GM23248 (cell line): ENCODE measurements at regions not wholly inside any gene's neighbourhood (a gene's known extent, or its start where the extent isn't known, plus 50 kb on each side); places are given as distances from the start of the nearest gene placed in this dataset.
A peak's percentile ranks its signal among the peaks of the same experiment; 100 is the strongest.

ENCODE experiments used
- DNase-seq: peaks from one replicate; pipeline ENCODE4 v3.0.0-alpha.2; 2015
- H2AFZ ChIP-seq: fragments of 200-600 bp; sonication (generic); 2 replicates; pipeline ENCODE4 v1.6.1; 2016; ENCODE audit warnings: antibody characterized with exemption
- H3F3A ChIP-seq: fragments of 200-600 bp; sonication (generic); 2 replicates; pipeline ENCODE4 v1.6.1; 2016; ENCODE audit warnings: mild to moderate bottlenecking, antibody characterized with exemption, mixed run types; ENCODE audit not compliant: insufficient read depth
- H3K27ac ChIP-seq: fragments of 200-600 bp; sonication (generic); 2 replicates; pipeline ENCODE4 v1.5.1; 2016; ENCODE audit warnings: mild to moderate bottlenecking
- H3K27me3 ChIP-seq: fragments of 200-600 bp; sonication (generic); replicated peaks from 2 replicates; pipeline ENCODE4 v1.6.1; 2016; ENCODE audit warnings: mild to moderate bottlenecking; ENCODE audit not compliant: insufficient read depth
- H3K36me3 ChIP-seq: fragments of 200-600 bp; sonication (generic); 2 replicates; pipeline ENCODE4 v1.6.1; 2016; ENCODE audit warnings: low read depth, mild to moderate bottlenecking
- H3K4me1 ChIP-seq: fragments of 200-600 bp; sonication (generic); 2 replicates; pipeline ENCODE4 v1.6.1; 2016; ENCODE audit warnings: mild to moderate bottlenecking; ENCODE audit not compliant: insufficient read depth
- H3K4me2 ChIP-seq: fragments of 200-600 bp; sonication (generic); one replicate; pipeline ENCODE4 v1.6.1; 2016; ENCODE audit warnings: mild to moderate bottlenecking; ENCODE audit not compliant: unreplicated experiment
- H3K4me3 ChIP-seq: fragments of 200-600 bp; sonication (generic); 2 replicates; pipeline ENCODE4 v1.5.1; 2016; ENCODE audit warnings: mild to moderate bottlenecking
- H3K79me2 ChIP-seq: fragments of 200-600 bp; sonication (generic); 2 replicates; pipeline ENCODE4 v1.6.1; 2016; ENCODE audit warnings: mild to moderate bottlenecking; ENCODE audit not compliant: insufficient read depth
- H3K9ac ChIP-seq: fragments of 200-600 bp; sonication (generic); 2 replicates; pipeline ENCODE4 v1.6.1; 2016; ENCODE audit warnings: mild to moderate bottlenecking
- H3K9me2 ChIP-seq: fragments of 200-600 bp; sonication (generic); 2 replicates; pipeline ENCODE4 v1.6.1; 2016; ENCODE audit warnings: mixed run types, mild to moderate bottlenecking, moderate library complexity; ENCODE audit not compliant: insufficient read depth
- H3K9me3 ChIP-seq: fragments of 200-600 bp; sonication (generic); one replicate; pipeline ENCODE4 v1.6.1; 2017; ENCODE audit warnings: low read depth
- H4K20me1 ChIP-seq: fragments of 200-600 bp; sonication (generic); 2 replicates; pipeline ENCODE4 v1.6.0; 2016; ENCODE audit not compliant: insufficient read depth
- EZH2 ChIP-seq: fragments of 200-600 bp; sonication (generic); IDR thresholded peaks from 2 replicates; pipeline ENCODE4 v1.6.1; 2018; ENCODE audit warnings: antibody characterized with exemption, mild to moderate bottlenecking; ENCODE audit not compliant: insufficient read depth, poor library complexity, severe bottlenecking
- EZH2phosphoT487 ChIP-seq: fragments of 200-600 bp; sonication (generic); IDR thresholded peaks from 2 replicates; pipeline ENCODE4 v1.6.1; 2018; ENCODE audit warnings: antibody characterized with exemption, moderate library complexity, mild to moderate bottlenecking, low read depth; ENCODE audit not compliant: insufficient read depth
- WGBS, 2 experiments: methylation state at CpG; one replicate each; pipeline ENCODE4 v1.1.6; 2015 to 2017; ENCODE audit warnings: low lambda C conversion rate in 2 of 2, low coverage in 1 of 2; ENCODE audit errors: missing lambda C conversion rate in 2 of 2; 5-methylcytosine and 5-hydroxymethylcytosine counted together
- in situ Hi-C: fragments of 300-500 bp; cut with MboI; formaldehyde crosslinking; loops from 2 replicates; pipeline ENCODE4 v1.15.0; 2020

DNA sequence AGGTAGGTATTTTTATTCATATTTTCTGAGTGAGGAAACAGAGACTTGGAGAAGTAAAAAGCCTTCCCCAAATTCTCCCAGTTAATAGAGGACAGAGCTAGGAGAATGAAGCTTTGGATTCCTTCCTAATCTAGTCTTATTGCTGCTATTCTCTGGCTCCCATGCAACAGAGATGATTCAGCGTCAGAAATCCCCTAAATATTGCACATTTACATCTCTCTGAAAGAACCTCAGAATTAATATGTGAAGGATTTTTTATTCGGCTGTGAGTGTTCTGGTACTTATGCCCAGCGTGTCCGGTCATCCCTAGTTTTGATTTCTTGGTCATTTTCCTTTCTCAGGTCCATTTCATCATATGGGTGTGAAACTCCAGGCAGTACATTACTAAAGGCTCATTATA is 91.2 kb upstream of the SESTD1 start:
- TF ChIP-seq EZH2 = no peak
- no peak for TF ChIP-seq EZH2phosphoT487
- Histone ChIP-seq H3K4me1 (peaks cover 16% of the 10 kb centered on the region), H3K9ac (no peak overlapping the region), H3K79me2 (no peaks in the 10 kb centered on the region), H2AFZ (no peak overlapping the region), H3K36me3 (no peaks in the 10 kb centered on the region), H3K27me3 (no peaks in the 10 kb centered on the region), H3K27ac (0 out of 2 replicates have a peak overlapping the region, but pooled peaks have one; percentile 2), H3K9me3 (no peaks in the 10 kb centered on the region), H4K20me1 (no peaks in the 10 kb centered on the region), H3K9me2 (no peaks in the 10 kb centered on the region), H3F3A (0 out of 2 replicates have a peak, but pooled peaks cover 4% of the 10 kb centered on the region), H3K4me3 (no peak overlapping the region), H3K4me2 (peak overlapping the region; percentile 19)
- WGBS, 2 experiments = 7 to 13% methylated on average over 4 of the region's 4 CpGs
- in situ Hi-C loops = no loop called here
- peak; percentile 74 for DNase-seq

DNA sequence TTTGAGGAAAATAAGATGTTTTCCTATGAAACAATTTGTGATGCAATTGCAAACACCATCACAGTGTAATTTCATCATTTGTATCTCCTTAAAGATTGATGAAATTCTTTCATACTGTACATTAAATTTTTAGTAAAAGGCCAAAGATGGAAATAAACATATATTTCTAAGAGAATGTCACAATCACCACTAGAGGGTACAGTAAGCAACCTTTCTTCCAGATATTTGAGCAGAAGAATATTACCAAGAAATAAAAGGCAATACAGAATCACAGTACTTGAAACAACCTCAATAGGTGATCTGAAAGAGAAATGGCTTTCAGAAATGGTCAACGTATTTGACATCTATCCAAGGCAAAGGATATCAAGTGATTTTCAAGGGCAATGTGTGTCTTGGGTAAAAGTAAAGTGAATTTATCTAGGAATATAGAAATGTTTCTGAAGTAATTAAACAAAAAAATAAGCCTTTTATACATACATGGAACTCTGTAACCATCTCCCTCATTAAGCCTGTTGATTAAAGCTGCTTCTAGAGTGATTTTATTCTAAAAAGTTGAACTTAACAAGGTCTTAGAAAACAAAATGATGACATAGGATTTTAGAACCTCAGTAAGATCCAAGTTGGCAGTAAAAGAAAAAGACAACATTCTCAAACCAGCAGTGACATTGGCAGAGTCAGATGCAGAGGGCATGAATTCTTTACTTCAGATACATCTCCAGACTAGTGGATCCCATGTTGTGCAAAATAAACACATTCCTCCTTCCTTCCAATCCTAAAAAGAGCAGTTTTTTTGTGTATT is 90.3 kb upstream of the SESTD1 start:
- Histone ChIP-seq H3K9me2 (no peaks in the 10 kb centered on the region), H3K27me3 (no peaks in the 10 kb centered on the region), H3K36me3 (no peaks in the 10 kb centered on the region), H3K4me2 (no peak overlapping the region), H2AFZ (no peak overlapping the region), H3K79me2 (no peaks in the 10 kb centered on the region), H3K9me3 (no peaks in the 10 kb centered on the region), H3K27ac (no peak overlapping the region), H3K4me1 (peaks cover 16% of the 10 kb centered on the region), H3F3A (0 out of 2 replicates have a peak, but pooled peaks cover 4% of the 10 kb centered on the region), H3K4me3 (no peak overlapping the region), H3K9ac (no peak overlapping the region), H4K20me1 (no peaks in the 10 kb centered on the region)
- in situ Hi-C loops = no loop called here
- 38 to 63% methylated on average over 1 of the region's 1 CpG for WGBS, 2 experiments
- DNase-seq = peak; percentile 51
- no peak for TF ChIP-seq EZH2
- TF ChIP-seq EZH2phosphoT487 = no peak

DNA sequence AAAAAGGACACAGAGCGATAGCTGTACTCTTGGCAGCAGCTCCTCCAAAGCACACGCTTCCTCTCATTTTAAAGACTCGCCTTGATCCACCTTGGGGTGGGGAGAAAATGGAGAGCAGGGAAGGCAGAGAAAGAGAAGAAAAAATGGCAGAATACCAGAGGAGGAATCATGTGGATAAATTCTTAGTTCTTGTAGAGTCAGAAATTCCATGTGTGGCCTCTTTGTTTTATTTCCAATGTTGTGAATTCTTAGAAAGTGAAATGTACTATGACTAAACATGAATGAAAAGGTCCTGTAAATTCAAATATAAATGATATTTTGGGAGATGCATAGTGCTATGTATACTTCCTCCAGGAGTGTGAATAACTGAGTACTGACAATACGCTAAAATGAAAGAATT is 89.7 kb upstream of the SESTD1 start:
- no peak for TF ChIP-seq EZH2
- no peak for TF ChIP-seq EZH2phosphoT487

DNA sequence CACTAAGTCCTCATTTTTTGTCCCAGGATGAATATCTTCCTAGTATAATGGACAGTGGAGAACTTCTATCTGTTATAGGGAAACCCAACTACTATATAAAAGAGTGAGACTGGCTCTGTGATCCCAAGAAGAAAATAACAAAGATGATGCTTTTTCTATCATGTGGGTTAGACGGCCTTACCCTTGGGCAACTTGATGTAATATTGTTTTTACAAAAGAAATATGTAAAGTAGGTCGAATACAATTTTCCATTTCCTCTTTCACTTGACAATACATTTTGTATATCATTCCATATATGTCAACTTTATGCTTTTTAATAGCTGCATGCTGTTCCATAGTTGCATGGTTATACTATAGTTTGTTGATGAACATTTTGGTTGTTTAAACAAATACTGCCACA is 87.5 kb upstream of the SESTD1 start:
- no peak for TF ChIP-seq EZH2phosphoT487
- TF ChIP-seq EZH2 = no peak
- no peak for DNase-seq
- Histone ChIP-seq H3F3A (0 out of 2 replicates have a peak, but pooled peaks cover 4% of the 10 kb centered on the region), H3K79me2 (no peaks in the 10 kb centered on the region), H3K9me2 (no peaks in the 10 kb centered on the region), H3K9ac (no peak overlapping the region), H3K4me2 (no peak overlapping the region), H3K9me3 (no peaks in the 10 kb centered on the region), H3K4me1 (peaks cover 16% of the 10 kb centered on the region), H2AFZ (no peak overlapping the region), H3K36me3 (no peaks in the 10 kb centered on the region), H3K27ac (no peak overlapping the region), H3K4me3 (no peak overlapping the region), H3K27me3 (no peaks in the 10 kb centered on the region), H4K20me1 (no peaks in the 10 kb centered on the region)
- 81 to 83% methylated on average over 2 of the region's 2 CpGs for WGBS, 2 experiments
- in situ Hi-C loops = no loop called here

More for the DNA sequence above, 89.7 kb upstream of the SESTD1 start:
- no peaks in the 10 kb centered on the region for H3K9me3 ChIP-seq
- no peak overlapping the region for H3K27ac ChIP-seq
- H3K27me3 ChIP-seq = no peaks in the 10 kb centered on the region
- no peaks in the 10 kb centered on the region for H4K20me1 ChIP-seq
- 95 to 99% methylated on average over 4 of the region's 4 CpGs for WGBS, 2 experiments
- DNase-seq = peak; percentile 56
- no peak overlapping the region for H3K4me2 ChIP-seq
- H3F3A ChIP-seq = 0 out of 2 replicates have a peak, but pooled peaks cover 4% of the 10 kb centered on the region
- peaks cover 16% of the 10 kb centered on the region for H3K4me1 ChIP-seq
- H3K36me3 ChIP-seq = no peaks in the 10 kb centered on the region
- in situ Hi-C loops = no loop called here
- H3K79me2 ChIP-seq = no peaks in the 10 kb centered on the region
- no peak overlapping the region for H2AFZ ChIP-seq
- no peak overlapping the region for H3K4me3 ChIP-seq
- H3K9me2 ChIP-seq = no peaks in the 10 kb centered on the region
- H3K9ac ChIP-seq = no peak overlapping the region
